Epithelial cell of proximal tubule (primary cell): ENCODE measurements at regions not wholly inside any gene's neighbourhood (a gene's known extent, or its start where the extent isn't known, plus 50 kb on each side); places are given as distances from the start of the nearest gene placed in this dataset.

Experiments
- DNase-seq: peaks from one replicate; pipeline ENCODE4 v3.0.0-alpha.2; 2011; ENCODE audit warnings: low read depth
- H3K4me3 ChIP-seq: 2 replicates; pipeline ENCODE4 v1.5.1; 2011; ENCODE audit warnings: low read depth, mild to moderate bottlenecking, low read length
- TF ChIP-seq, protein P1 (sequence below): conservative IDR thresholded peaks from 2 replicates; pipeline ENCODE4 v1.5.1; 2012; ENCODE audit warnings: low read depth, mild to moderate bottlenecking, low read length

DNA sequence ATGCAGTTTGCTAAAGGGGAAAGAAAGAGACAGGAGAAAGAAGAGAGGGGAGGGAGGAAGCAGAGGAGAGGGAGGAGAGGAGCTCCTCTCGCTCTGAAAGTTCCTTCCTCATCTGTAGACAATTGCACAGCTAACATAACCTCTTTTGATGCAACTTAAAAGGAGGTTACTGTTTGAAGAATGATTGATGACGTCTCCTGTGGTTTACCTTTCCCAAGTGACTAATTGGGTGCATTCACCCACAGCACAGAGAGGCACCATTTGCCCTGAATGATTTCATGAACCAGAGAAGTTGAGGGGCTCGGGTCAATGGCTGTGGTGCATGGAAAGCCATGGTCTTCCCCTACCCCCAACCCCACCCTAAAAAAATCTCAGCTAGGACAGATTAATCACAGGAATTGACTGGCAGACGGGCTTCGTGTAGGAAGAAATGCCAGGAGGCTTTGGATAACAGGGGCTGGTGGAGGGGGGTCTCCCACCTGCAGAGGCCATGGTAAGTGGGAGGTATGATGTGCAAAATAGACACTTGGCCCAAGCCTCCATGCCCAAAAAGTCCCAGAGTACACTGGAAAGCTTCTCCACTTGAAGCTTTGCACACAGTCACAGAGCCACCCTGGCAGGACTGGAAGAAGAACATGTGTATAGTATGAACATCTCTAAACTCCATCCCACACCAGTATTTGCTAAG, 213.7 kb downstream of the ANKRD60 start:
- DNase-seq: peak; percentile 59
- TF ChIP-seq, protein P1, sequence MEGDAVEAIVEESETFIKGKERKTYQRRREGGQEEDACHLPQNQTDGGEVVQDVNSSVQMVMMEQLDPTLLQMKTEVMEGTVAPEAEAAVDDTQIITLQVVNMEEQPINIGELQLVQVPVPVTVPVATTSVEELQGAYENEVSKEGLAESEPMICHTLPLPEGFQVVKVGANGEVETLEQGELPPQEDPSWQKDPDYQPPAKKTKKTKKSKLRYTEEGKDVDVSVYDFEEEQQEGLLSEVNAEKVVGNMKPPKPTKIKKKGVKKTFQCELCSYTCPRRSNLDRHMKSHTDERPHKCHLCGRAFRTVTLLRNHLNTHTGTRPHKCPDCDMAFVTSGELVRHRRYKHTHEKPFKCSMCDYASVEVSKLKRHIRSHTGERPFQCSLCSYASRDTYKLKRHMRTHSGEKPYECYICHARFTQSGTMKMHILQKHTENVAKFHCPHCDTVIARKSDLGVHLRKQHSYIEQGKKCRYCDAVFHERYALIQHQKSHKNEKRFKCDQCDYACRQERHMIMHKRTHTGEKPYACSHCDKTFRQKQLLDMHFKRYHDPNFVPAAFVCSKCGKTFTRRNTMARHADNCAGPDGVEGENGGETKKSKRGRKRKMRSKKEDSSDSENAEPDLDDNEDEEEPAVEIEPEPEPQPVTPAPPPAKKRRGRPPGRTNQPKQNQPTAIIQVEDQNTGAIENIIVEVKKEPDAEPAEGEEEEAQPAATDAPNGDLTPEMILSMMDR: no peak
- no peak overlapping the region for H3K4me3 ChIP-seq

DNA sequence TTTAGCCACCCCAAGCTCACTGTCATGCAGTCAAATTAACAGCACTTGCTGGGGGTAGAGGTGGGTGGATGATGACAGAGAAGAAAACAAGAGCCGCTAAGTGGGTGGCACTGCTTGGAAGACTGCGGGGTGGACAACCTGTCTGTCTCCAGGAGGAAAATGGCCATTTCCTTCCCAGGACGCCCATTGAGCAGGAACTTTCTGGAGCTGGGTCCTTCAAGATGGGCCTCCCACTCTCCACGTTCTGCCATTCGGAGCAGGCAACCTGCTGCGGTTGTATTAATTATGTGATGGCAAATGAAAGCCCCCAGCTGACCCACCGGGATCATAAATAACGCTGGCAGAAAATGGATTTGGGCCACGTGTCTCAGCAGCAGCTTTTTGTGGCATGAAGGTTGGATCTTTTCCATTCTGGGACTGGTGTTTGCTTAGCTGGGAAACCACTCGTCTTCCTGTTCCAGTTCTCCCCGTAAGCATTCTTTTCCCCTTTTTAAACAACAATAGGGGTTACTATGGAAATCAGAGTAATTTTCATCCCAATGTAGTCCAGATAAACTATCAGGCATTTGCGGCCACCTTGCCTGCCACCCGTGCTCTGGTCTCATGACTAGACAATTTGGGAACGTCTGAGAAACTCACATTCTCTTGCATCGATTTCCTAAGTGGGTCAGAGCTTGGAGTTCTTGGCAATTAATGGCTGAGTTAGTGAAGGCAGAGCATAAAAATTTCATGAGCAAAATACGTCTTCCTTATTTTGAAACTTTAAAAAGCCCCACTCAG, 215.5 kb downstream of the ANKRD60 start:
- no peak overlapping the region for H3K4me3 ChIP-seq
- DNase-seq: no peak
- TF ChIP-seq, protein P1: no peak

DNA sequence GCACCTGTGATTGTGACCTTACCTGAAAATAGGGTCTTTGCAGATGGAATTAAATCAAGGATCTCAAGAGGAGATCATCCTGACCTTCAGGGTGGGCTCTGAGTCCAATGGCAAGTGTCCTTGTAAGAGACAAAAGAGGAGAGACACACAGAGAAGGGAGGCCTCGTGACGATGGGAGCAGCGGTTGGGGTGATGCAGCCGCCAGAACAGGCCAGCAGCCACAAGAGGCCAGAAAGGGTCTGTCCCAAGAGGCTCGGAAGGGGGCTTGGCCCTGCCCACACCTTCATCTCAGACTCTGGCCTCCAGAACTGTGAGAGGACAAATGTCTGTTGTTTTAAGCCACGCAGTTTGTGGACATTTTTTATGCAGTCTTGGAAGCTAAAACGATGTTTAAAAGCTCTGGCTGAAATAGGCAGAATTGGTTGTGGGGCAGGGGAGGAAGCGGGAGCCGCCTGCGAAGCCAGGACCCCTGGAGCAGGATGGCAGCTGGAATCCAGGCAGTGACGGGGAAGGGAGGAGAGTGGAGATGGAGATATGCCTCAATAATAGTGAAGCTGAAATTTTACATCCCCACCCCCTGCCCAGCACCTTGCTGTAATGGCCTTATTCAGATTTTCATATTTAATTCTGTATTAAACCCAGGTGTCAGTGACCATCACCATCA, 216.4 kb downstream of the ANKRD60 start:
- TF ChIP-seq, protein P1: no peak
- no peak overlapping the region for H3K4me3 ChIP-seq
- DNase-seq: no peak

DNA sequence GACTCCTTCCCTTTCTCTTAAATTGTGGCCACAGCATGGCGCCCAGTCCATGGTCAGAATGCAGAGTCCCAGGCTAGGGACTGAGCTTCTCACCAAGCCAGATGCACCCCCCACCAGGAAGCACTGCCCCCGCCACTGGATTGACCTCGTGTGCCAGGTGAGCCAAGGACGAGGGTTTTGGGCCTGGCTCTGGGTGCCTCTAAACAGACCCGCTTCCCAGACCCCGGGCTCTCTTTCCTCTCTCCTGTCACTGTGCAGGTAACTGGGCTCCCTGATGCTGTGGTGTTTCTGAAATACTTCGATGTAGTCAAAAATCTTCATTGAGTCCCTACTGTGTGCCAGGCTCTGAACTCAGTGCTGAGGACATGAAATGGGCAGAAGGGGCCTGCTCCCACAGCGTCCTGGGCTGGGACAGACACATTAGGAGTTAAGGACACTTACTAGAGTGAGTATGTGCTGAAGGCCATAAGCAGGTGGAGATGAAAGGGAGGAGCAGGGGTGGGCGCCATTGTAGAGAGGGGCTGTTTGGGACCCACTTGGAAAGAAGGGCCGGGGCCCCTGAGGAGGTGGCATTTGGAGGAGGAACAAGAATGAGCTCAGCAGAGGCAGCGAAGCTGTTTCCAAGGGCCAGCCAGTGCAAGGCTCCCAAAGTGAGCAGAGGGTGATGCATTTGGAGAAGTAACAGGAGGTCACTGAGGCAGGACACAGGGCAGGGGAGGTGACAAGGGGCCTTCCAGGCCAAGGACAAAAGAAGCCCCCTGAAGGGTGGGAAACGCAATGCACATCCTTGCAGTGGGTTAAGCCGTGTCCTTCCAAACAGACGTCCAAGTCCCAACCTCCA, 217.1 kb downstream of the ANKRD60 start:
- no peak for DNase-seq
- no peak overlapping the region for H3K4me3 ChIP-seq
- TF ChIP-seq, protein P1: no peak

DNA sequence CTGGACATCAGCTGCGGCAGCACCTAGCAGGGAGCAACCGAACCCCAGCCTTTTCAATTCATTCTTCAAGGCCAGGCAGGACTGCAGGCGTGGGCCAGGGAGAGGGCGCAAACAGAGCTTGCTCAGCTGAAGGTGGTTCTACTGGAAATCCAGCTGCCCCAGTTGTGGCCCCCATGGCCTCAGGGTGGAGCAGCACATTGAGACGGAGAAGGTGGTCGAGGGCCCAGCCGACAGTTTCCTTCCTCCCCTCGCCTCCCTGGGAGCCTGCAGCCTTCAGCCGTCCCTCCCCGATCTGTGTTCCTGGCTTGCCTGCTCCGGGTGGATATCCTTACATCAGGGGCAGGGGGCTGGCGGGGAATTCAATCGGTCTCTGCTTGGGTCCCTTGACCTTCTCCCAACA, 217.8 kb downstream of the ANKRD60 start:
- TF ChIP-seq, protein P1: no peak
- DNase-seq: no peak
- no peak overlapping the region for H3K4me3 ChIP-seq

DNA sequence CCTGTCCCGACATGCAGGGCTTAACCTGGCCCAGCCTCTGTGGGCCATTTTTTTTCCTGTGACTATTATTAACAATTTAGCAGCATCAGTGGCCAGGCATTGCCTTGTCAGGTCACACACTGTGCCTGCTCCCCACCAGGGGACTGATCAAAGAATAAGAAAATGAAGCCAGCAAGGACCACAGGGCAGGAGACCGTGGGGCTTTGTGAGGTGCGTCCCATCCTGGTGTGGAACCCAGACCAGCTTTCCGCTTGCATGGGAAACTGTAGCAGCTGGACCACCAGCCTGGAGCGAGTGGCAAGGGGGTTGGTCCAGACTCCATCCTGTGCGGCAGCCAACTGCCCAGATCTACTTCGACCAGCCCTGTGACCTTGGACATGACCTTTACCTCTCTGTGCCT, 218.3 kb downstream of the ANKRD60 start:
- TF ChIP-seq, protein P1: no peak
- no peak for DNase-seq
- no peak overlapping the region for H3K4me3 ChIP-seq
